ENCODE measurements at regions not wholly inside any gene's neighbourhood (a gene's known extent, or its start where the extent isn't known, plus 50 kb on each side); places are given as distances from the start of the nearest gene placed in this dataset.

DNA sequence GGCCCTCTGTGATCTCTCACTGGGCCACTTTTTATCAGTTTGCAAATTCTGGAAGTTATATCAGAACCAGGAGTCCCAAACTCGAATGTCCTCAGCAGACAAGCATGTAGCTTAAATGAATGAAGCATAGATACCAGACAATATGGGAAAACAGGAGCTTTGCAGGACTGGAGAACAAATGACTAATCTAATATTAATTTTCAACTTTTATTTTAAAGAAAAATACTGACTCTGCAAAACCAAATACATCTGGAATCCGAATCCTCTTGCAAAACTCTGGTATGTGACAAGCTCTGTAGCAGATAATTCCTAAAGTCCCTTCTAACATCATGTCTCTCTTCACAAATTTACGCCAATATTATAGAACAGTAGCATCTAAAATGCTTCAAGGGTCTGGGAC is 427.4 kb downstream of the TTLL7 start:
- TF ChIP-seq ZFX (IDR thresholded peaks at IDR 0.05): no peak
- TF ChIP-seq, protein P1, sequence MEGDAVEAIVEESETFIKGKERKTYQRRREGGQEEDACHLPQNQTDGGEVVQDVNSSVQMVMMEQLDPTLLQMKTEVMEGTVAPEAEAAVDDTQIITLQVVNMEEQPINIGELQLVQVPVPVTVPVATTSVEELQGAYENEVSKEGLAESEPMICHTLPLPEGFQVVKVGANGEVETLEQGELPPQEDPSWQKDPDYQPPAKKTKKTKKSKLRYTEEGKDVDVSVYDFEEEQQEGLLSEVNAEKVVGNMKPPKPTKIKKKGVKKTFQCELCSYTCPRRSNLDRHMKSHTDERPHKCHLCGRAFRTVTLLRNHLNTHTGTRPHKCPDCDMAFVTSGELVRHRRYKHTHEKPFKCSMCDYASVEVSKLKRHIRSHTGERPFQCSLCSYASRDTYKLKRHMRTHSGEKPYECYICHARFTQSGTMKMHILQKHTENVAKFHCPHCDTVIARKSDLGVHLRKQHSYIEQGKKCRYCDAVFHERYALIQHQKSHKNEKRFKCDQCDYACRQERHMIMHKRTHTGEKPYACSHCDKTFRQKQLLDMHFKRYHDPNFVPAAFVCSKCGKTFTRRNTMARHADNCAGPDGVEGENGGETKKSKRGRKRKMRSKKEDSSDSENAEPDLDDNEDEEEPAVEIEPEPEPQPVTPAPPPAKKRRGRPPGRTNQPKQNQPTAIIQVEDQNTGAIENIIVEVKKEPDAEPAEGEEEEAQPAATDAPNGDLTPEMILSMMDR (conservative IDR thresholded peaks at IDR 0.05): no peak

GRCh38 chr1:83561346-83561745 is 437.6 kb downstream of the TTLL7 start:
- no peak overlapping the region for H3K27ac ChIP-seq
- TF ChIP-seq, protein P1 (conservative IDR thresholded peaks at IDR 0.05): no peak
- no peak for TF ChIP-seq ZFX (IDR thresholded peaks at IDR 0.05)

More for the DNA sequence above, 427.4 kb downstream of the TTLL7 start:
- H3K27ac ChIP-seq: no peak overlapping the region

DNA sequence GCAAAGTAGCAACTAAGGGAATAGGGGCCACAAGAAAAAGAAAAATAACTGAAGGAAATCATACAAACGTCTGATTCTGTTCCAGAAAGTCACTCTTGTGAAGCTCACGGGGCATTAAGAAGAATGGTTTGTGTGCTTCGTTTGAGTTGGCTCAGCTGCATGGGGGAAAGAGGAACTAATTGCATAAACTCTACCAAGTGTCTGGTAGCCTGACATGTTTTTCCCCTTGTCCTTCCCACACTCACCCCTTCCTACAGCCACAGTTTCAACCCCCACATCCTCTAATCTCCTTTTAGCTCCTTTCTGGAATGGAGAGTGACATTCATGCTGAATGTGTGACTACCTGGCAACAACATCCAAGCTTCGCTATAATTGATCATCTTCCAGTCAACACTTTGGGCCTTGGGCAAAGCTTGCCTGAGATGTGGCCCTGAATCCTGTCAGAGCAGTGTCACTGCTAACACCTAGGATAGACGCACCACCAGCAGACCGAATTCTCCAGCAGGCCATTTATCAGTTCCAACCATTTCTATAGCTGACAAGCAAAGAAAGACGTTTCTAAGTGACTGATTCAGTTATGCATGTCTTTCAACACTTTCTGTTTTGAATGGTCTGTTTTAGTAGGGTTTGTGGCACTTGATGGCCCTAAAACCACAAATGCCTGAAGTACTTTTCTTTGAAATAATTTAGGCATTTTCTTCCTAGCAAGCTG is 439.6 kb downstream of the TTLL7 start:
- no peak for TF ChIP-seq ZFX (IDR thresholded peaks at IDR 0.05)
- TF ChIP-seq, protein P1 (conservative IDR thresholded peaks at IDR 0.05): no peak
- H3K27ac ChIP-seq: no peak overlapping the region

- no peak overlapping the region for H3K27ac ChIP-seq
- no peak for TF ChIP-seq ZFX (IDR thresholded peaks at IDR 0.05)
- TF ChIP-seq, protein P1 (conservative IDR thresholded peaks at IDR 0.05): no peak
Observed at GRCh38 chr1:83555871-83556270, 443.1 kb downstream of the TTLL7 start.

DNA sequence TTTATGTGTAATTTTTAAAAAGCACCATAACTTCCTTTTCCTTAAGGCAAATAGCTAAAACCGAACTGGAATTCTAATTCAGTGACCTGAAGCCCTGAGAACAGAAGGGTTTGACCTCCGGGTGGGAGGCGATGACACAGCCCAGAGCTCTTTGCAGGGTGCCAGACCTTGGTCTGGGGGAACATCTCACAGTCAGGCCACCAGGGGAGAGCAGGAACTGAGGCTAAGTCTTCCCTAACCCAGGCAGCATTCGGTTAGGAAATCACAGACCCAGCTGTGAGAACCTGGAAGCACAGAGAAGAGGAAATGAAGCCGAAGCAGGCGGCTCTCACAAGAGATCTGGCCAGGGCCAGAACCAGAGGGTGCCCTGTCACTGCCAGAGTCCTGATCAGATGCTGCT is 444.8 kb downstream of the TTLL7 start:
- no peak overlapping the region for H3K27ac ChIP-seq
- no peak for TF ChIP-seq ZFX (IDR thresholded peaks at IDR 0.05)
- TF ChIP-seq, protein P1 (conservative IDR thresholded peaks at IDR 0.05): no peak

- no peak for TF ChIP-seq ZFX (IDR thresholded peaks at IDR 0.05)
- TF ChIP-seq, protein P1 (conservative IDR thresholded peaks at IDR 0.05): no peak
- no peak overlapping the region for H3K27ac ChIP-seq
Observed at GRCh38 chr1:83552820-83553219, 446.1 kb downstream of the TTLL7 start.

GRCh38 chr1:83548311-83548710 is 450.6 kb downstream of the TTLL7 start:
- no peak overlapping the region for H3K27ac ChIP-seq
- TF ChIP-seq ZFX (IDR thresholded peaks at IDR 0.05): no peak
- TF ChIP-seq, protein P1 (conservative IDR thresholded peaks at IDR 0.05): no peak

Data from C4-2B (cell line).